ENCODE measurements at regions not wholly inside any gene's neighbourhood (a gene's known extent, or its start where the extent isn't known, plus 50 kb on each side); places are given as distances from the start of the nearest gene placed in this dataset.
A peak's percentile ranks its signal among the peaks of the same experiment; 100 is the strongest.

DNA sequence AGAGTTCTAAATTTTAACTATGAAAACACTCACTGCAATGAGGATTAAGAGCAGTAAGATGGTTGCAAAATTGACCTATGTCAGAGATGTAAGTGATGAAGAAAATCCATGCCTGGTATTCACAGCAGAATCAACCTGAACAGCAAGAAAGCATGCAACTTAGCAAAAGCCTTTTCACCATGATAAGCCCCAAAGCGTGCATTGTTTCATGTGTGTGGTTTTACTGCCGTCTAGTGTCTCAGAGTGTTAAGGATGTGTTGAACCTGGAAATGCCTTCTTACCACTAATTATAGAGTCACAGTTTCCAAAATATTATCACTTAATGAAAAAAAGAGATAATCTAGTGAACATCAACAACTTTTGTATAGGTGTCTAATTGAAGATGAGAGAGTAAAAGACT is 415.2 kb upstream of the TRPC7 start:
- H3K9me2 ChIP-seq = no peaks in the 10 kb centered on the region
- H3K27me3 ChIP-seq (ENCODE audit: insufficient read depth) = no peaks in the 10 kb centered on the region
- DNase-seq = no peak
- no peaks in the 10 kb centered on the region for H3K79me2 ChIP-seq (ENCODE audit: insufficient read depth)
- H3K4me1 ChIP-seq (ENCODE audit: control insufficient read depth in 1 of 2, insufficient read depth in 2 of 2, low read depth in 1 of 2, low read length in 1 of 2) = no peaks in the 10 kb centered on the region
- H2AFZ ChIP-seq (ENCODE audit: low read depth) = no peak overlapping the region
- H3K4me3 ChIP-seq (ENCODE audit: low read depth in 2 of 2, low read length in 1 of 2) = no peak overlapping the region
- no peaks in the 10 kb centered on the region for H4K20me1 ChIP-seq (ENCODE audit: insufficient read depth)
- H3F3A ChIP-seq (replicated peaks; ENCODE audit: insufficient read depth) = no peaks in the 10 kb centered on the region
- TF ChIP-seq RAD21 (IDR thresholded peaks at IDR 0.05; ENCODE audit: low read length) = peak; percentile 21; the same call in 1 of the 2 replicates
- TF ChIP-seq, protein P1, sequence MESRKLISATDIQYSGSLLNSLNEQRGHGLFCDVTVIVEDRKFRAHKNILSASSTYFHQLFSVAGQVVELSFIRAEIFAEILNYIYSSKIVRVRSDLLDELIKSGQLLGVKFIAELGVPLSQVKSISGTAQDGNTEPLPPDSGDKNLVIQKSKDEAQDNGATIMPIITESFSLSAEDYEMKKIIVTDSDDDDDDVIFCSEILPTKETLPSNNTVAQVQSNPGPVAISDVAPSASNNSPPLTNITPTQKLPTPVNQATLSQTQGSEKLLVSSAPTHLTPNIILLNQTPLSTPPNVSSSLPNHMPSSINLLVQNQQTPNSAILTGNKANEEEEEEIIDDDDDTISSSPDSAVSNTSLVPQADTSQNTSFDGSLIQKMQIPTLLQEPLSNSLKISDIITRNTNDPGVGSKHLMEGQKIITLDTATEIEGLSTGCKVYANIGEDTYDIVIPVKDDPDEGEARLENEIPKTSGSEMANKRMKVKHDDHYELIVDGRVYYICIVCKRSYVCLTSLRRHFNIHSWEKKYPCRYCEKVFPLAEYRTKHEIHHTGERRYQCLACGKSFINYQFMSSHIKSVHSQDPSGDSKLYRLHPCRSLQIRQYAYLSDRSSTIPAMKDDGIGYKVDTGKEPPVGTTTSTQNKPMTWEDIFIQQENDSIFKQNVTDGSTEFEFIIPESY (IDR thresholded peaks at IDR 0.05; ENCODE audit: borderline replicate concordance, low read depth) = no peak
- no peaks in the 10 kb centered on the region for H3K9me3 ChIP-seq
- POLR2A ChIA-PET = no interaction called here
- no peak overlapping the region for H3K4me2 ChIP-seq
- CTCF ChIA-PET = interaction anchor here (1.9 kb wide), 1 partner anchor 11 kb away, joined by 6 read pairs; no protein-coding TSS in a partner anchor
- H3K9ac ChIP-seq = no peak overlapping the region
- WGBS (ENCODE audit: low lambda C conversion rate) = 80% methylated on average over 2 of the region's 2 CpGs
- H3K27ac ChIP-seq (ENCODE audit: low read depth in 2 of 2, low read length in 1 of 2) = no peak overlapping the region
- H3K36me3 ChIP-seq (replicated peaks in 1 of 2; ENCODE audit: control insufficient read depth in 1 of 2, insufficient read depth in 2 of 2, low read length in 1 of 2) = no peaks in the 10 kb centered on the region

DNA sequence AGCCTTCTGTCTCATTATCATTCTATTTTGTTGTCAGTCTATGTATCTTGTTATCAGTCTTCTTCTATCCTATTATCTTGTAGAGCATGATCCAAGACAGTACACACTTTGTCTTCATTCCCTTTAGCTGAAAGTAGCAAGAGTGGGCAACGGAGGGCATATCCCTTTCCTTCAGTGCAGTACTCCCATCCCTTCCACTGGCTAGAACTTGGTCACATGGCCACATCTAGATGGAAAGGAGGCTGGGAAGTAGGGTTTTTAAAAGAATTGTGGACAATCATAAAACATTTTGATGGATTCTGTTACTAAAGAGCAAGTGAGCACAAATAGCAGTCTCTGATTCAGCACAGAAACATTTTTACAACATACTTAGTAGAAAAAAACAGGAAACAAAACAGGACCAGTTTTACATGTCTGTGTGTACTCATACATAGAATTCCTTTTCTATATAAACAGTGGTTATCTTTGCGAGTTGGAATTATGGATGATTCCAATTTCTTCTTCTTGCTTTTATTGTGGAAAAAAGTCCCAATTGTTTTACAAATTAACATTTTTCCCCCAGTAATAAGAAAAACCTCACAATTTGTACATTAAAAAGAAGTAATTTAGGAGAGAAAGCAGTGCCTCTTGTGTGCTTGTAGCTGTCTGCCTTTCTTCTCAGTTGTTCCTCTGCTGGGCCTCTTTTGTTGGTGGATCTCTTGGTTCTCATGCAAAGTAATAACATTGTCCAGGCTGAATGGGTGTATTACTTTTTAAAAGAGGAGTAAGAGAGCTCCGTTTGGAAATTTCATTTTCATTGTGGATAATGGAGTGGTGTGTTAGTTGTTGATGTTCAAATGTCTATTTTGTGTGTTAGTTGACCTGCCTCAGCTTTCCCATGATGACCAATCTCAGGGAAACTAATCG is 410.9 kb upstream of the TRPC7 start:
- no peaks in the 10 kb centered on the region for H4K20me1 ChIP-seq (ENCODE audit: insufficient read depth)
- H3K79me2 ChIP-seq (ENCODE audit: insufficient read depth) = no peaks in the 10 kb centered on the region
- ChIA-PET POLR2A (no interaction called here), CTCF (interaction anchor here (1.6 kb wide), 1 partner anchor 527 kb away, joined by 5 read pairs; no protein-coding TSS in a partner anchor)
- H3K4me3 ChIP-seq (ENCODE audit: low read depth in 2 of 2, low read length in 1 of 2) = no peak overlapping the region
- no peaks in the 10 kb centered on the region for H3K9me2 ChIP-seq
- H3K9ac ChIP-seq = no peak overlapping the region
- H3K27ac ChIP-seq (ENCODE audit: low read depth in 2 of 2, low read length in 1 of 2) = no peak overlapping the region
- TF ChIP-seq YY1 (IDR thresholded peaks at IDR 0.05; ENCODE audit: low read depth) (no peak), NRF1 (IDR thresholded peaks at IDR 0.05; ENCODE audit: low read depth, low read length) (no peak), EP300 (IDR thresholded peaks at IDR 0.05; ENCODE audit: borderline replicate concordance in 1 of 2, low read depth in 1 of 2, low read length in 1 of 2) (no peak), TAF1 (IDR thresholded peaks at IDR 0.05; ENCODE audit: borderline replicate concordance, low read depth, low read length) (no peak), SMC3 (IDR thresholded peaks at IDR 0.05; ENCODE audit: low read depth, low read length) (no peak), POLR2AphosphoS5 (IDR thresholded peaks at IDR 0.05; ENCODE audit: low read depth, low read length) (no peak)
- TF ChIP-seq, protein P2, sequence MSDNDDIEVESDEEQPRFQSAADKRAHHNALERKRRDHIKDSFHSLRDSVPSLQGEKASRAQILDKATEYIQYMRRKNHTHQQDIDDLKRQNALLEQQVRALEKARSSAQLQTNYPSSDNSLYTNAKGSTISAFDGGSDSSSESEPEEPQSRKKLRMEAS (IDR thresholded peaks at IDR 0.05; ENCODE audit: low read depth) = no peak
- no peak overlapping the region for H3K4me2 ChIP-seq
- no peaks in the 10 kb centered on the region for H3K36me3 ChIP-seq (replicated peaks in 1 of 2; ENCODE audit: control insufficient read depth in 1 of 2, insufficient read depth in 2 of 2, low read length in 1 of 2)
- DNase-seq = no peak
- H3K27me3 ChIP-seq (ENCODE audit: insufficient read depth) = no peaks in the 10 kb centered on the region; the same call in none of the 2 replicates
- no peaks in the 10 kb centered on the region for H3F3A ChIP-seq (replicated peaks; ENCODE audit: insufficient read depth)
- H3K4me1 ChIP-seq (ENCODE audit: control insufficient read depth in 1 of 2, insufficient read depth in 2 of 2, low read depth in 1 of 2, low read length in 1 of 2) = no peaks in the 10 kb centered on the region
- H3K9me3 ChIP-seq = no peaks in the 10 kb centered on the region
- no peak overlapping the region for H2AFZ ChIP-seq (ENCODE audit: low read depth)
- 27% methylated on average over 4 of the region's 4 CpGs for WGBS (ENCODE audit: low lambda C conversion rate)

Measured in SK-N-SH (cell line).